PC-3 (cell line): ENCODE measurements at regions not wholly inside any gene's neighbourhood (a gene's known extent, or its start where the extent isn't known, plus 50 kb on each side); places are given as distances from the start of the nearest gene placed in this dataset.

Source experiments
- ATAC-seq: fragments of 200-7000 bp; cut with Tn5 transposase; 2 replicates; pipeline ENCODE4 v1.9.1; 2020; ENCODE audit warnings: mild to moderate bottlenecking, moderate library complexity
- BruUV-seq: library from RNA; stranded (reverse); fragments of 400-500 nt; replicated peaks from 2 replicates; lab custom pipeline; 2021; lab: Mats Ljungman, UMichigan
- CTCF ChIA-PET: fragments of 300-600 bp; sonication (Branson Sonifier 250); formaldehyde crosslinking; loops from one replicate; lab custom pipeline; 2022; ENCODE audit warnings: antibody characterized with exemption; lab: Charles Lee
- POLR2A ChIA-PET: fragments of 300-600 bp; sonication (Branson Sonifier 250); formaldehyde crosslinking; loops from one replicate; lab custom pipeline; 2022; ENCODE audit warnings: antibody characterized with exemption; ENCODE audit not compliant: unreplicated experiment; lab: Charles Lee
- DNase-seq: peaks from one replicate; pipeline ENCODE4 v3.0.0-alpha.2; 2015
- H2AFZ ChIP-seq: fragments of 300-600 bp; sonication (generic); 2 replicates; pipeline ENCODE4 v1.6.0; 2016; ENCODE audit warnings: antibody characterized with exemption, low read length
- H3F3A ChIP-seq: fragments of 300-600 bp; sonication (generic); one replicate; pipeline ENCODE4 v1.6.0; 2017; ENCODE audit warnings: antibody characterized with exemption, low read length, control low read depth, mild to moderate bottlenecking; ENCODE audit not compliant: unreplicated experiment
- H3K27ac ChIP-seq: fragments of 300-600 bp; sonication (generic); 2 replicates; pipeline ENCODE4 v1.5.1; 2016; ENCODE audit warnings: mild to moderate bottlenecking, low read length
- H3K27me3 ChIP-seq: fragments of 300-600 bp; sonication (generic); 2 replicates; pipeline ENCODE4 v1.6.1; 2016; ENCODE audit warnings: low read length, mixed read lengths
- H3K36me3 ChIP-seq: fragments of 300-600 bp; sonication (generic); 2 replicates; pipeline ENCODE4 v1.6.1; 2016; ENCODE audit warnings: low read depth, mixed run types, low read length, mixed read lengths
- H3K4me1 ChIP-seq: fragments of 300-600 bp; sonication (generic); 2 replicates; pipeline ENCODE4 v1.5.1; 2016; ENCODE audit warnings: low read length; ENCODE audit not compliant: insufficient read depth
- H3K4me2 ChIP-seq: fragments of 300-600 bp; sonication (generic); 2 replicates; pipeline ENCODE4 v1.6.0; 2016; ENCODE audit warnings: low read length
- H3K4me3 ChIP-seq: fragments of 300-600 bp; sonication (generic); 2 replicates; pipeline ENCODE4 v1.5.1; 2016; ENCODE audit warnings: mild to moderate bottlenecking, low read length, mixed read lengths
- H3K79me2 ChIP-seq: fragments of 300-600 bp; sonication (generic); 2 replicates; pipeline ENCODE4 v1.6.1; 2017; ENCODE audit warnings: low read length, mixed read lengths
- H3K9ac ChIP-seq: fragments of 300-600 bp; sonication (generic); 2 replicates; pipeline ENCODE4 v1.6.0; 2016; ENCODE audit warnings: mild to moderate bottlenecking, low read length
- H3K9me2 ChIP-seq: fragments of 300-600 bp; sonication (generic); replicated peaks from 2 replicates; pipeline ENCODE4 v1.6.1; 2016; ENCODE audit warnings: mixed run types, low read length, mixed read lengths
- H3K9me3 ChIP-seq: fragments of 300-600 bp; sonication (generic); 2 replicates; pipeline ENCODE4 v1.6.1; 2016; ENCODE audit warnings: low read length, mixed read lengths
- H4K20me1 ChIP-seq: fragments of 300-600 bp; sonication (generic); 2 replicates; pipeline ENCODE4 v1.6.1; 2016; ENCODE audit warnings: low read length, mixed read lengths
- EZH2 ChIP-seq: fragments of 300-600 bp; sonication (generic); IDR thresholded peaks from one replicate; pipeline ENCODE4 v1.6.1; 2017; ENCODE audit warnings: antibody characterized with exemption, mild to moderate bottlenecking, low read length; ENCODE audit not compliant: unreplicated experiment
- EZH2phosphoT487 ChIP-seq: fragments of 300-600 bp; sonication (generic); IDR thresholded peaks from 2 replicates; pipeline ENCODE4 v1.6.1; 2018; ENCODE audit warnings: mild to moderate bottlenecking, antibody characterized with exemption, low read length, borderline replicate concordance
- intact Hi-C: fragments of 100-400 bp; cut with micrococcal nuclease; formaldehyde crosslinking; loops from 2 replicates; pipeline ENCODE4 v1.9.0; 2023
- TF ChIP-seq, protein P1 (sequence below): fragments of 300-600 bp; sonication (generic); conservative IDR thresholded peaks from 2 replicates; pipeline ENCODE4 v1.5.1; 2017; ENCODE audit warnings: antibody characterized with exemption, low read depth, mild to moderate bottlenecking, low read length

DNA sequence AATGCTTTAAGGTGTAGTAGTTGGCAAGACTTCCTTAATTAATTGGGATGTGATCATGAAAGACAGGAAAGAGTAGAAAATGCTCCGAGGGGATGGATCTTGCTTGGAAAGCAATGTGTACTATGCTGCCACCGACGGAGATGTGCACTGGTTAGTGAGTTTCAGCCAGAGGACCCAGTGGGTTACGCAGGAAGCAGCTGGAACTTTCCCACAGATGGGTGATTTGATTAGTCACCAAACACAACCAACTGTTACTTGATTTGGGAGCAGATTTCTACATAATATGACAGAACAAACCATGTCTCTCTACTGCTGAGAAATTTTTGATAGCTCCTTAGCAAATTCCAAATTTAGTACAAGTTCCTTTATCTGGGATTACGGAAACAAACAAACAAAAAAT lies 245.4 kb upstream of the MCTP2 start:
- TF ChIP-seq, protein P1, sequence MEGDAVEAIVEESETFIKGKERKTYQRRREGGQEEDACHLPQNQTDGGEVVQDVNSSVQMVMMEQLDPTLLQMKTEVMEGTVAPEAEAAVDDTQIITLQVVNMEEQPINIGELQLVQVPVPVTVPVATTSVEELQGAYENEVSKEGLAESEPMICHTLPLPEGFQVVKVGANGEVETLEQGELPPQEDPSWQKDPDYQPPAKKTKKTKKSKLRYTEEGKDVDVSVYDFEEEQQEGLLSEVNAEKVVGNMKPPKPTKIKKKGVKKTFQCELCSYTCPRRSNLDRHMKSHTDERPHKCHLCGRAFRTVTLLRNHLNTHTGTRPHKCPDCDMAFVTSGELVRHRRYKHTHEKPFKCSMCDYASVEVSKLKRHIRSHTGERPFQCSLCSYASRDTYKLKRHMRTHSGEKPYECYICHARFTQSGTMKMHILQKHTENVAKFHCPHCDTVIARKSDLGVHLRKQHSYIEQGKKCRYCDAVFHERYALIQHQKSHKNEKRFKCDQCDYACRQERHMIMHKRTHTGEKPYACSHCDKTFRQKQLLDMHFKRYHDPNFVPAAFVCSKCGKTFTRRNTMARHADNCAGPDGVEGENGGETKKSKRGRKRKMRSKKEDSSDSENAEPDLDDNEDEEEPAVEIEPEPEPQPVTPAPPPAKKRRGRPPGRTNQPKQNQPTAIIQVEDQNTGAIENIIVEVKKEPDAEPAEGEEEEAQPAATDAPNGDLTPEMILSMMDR = no peak
- TF ChIP-seq EZH2phosphoT487 (no peak), EZH2 (no peak)
- Histone ChIP-seq H3K9me2 (no peaks in the 10 kb centered on the region), H3K79me2 (no peaks in the 10 kb centered on the region), H3K9me3 (no peaks in the 10 kb centered on the region), H3K27ac (no peak overlapping the region), H3K27me3 (peaks cover 19% of the 10 kb centered on the region), H3K4me1 (no peaks in the 10 kb centered on the region), H2AFZ (no peak overlapping the region), H4K20me1 (no peaks in the 10 kb centered on the region), H3K4me2 (no peak overlapping the region), H3F3A (no peaks in the 10 kb centered on the region), H3K36me3 (no peaks in the 10 kb centered on the region), H3K4me3 (no peak overlapping the region), H3K9ac (no peak overlapping the region)
- no TSS peak for BruUV-seq
- DNase-seq = no peak
- intact Hi-C loops = no loop called here
- no peak for ATAC-seq
- ChIA-PET POLR2A (no interaction called here), CTCF (no interaction called here)

- no peaks in the 10 kb centered on the region for H3K36me3 ChIP-seq
- no peak for ATAC-seq
- H3K4me3 ChIP-seq = no peak overlapping the region
- H3K9me3 ChIP-seq = no peaks in the 10 kb centered on the region
- no peaks in the 10 kb centered on the region for H3K4me1 ChIP-seq
- H2AFZ ChIP-seq = no peak overlapping the region
- H3F3A ChIP-seq = no peaks in the 10 kb centered on the region
- H3K79me2 ChIP-seq = no peaks in the 10 kb centered on the region
- H3K9ac ChIP-seq = no peak overlapping the region
- no peak overlapping the region for H3K27ac ChIP-seq
- TF ChIP-seq EZH2phosphoT487 (no peak), EZH2 (no peak)
- TF ChIP-seq, protein P1 = no peak
- ChIA-PET POLR2A (no interaction called here), CTCF (no interaction called here)
- peaks cover 19% of the 10 kb centered on the region for H3K27me3 ChIP-seq
- H3K4me2 ChIP-seq = no peak overlapping the region
- H3K9me2 ChIP-seq = no peaks in the 10 kb centered on the region
- no peak for DNase-seq
- BruUV-seq = no TSS peak
- intact Hi-C loops = no loop called here
- no peaks in the 10 kb centered on the region for H4K20me1 ChIP-seq
Measured at GRCh38 chr15:93985176-93985575, 246.2 kb upstream of the MCTP2 start.

DNA sequence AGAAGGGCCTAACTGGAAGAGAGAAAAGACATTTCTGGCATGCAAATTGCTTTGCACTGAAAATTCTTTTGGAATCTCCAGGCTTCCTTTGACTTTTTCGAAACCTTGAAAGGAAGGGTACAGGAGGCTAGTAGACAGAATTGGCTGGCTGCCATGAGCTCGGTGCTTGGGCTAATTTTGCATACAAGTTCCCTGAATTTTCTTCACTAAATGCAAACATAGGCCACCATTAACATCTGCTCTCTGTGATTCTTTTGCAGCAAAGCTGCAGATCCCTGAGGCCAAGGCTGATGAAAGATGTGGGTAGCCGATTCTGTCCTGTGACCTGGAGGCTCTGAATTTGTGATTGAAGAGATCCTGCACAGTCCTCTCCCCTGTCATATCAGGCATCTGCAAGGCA lies 247.8 kb upstream of the MCTP2 start:
- DNase-seq (no peak), ATAC-seq (no peak)
- Histone ChIP-seq H3K27me3 (peaks cover 19% of the 10 kb centered on the region), H3K36me3 (no peaks in the 10 kb centered on the region), H3K4me2 (no peak overlapping the region), H3K9ac (no peak overlapping the region), H3K9me2 (no peaks in the 10 kb centered on the region), H3K9me3 (no peaks in the 10 kb centered on the region), H3K79me2 (no peaks in the 10 kb centered on the region), H2AFZ (no peak overlapping the region), H3F3A (no peaks in the 10 kb centered on the region), H3K4me1 (no peaks in the 10 kb centered on the region), H4K20me1 (no peaks in the 10 kb centered on the region), H3K4me3 (no peak overlapping the region), H3K27ac (no peak overlapping the region)
- BruUV-seq = no TSS peak
- POLR2A ChIA-PET = no interaction called here
- TF ChIP-seq EZH2phosphoT487 (no peak), EZH2 (no peak)
- TF ChIP-seq, protein P1 = no peak
- CTCF ChIA-PET = no interaction called here
- intact Hi-C loops = no loop called here
